ENCODE measurements at regions not wholly inside any gene's neighbourhood (a gene's known extent, or its start where the extent isn't known, plus 50 kb on each side); places are given as distances from the start of the nearest gene placed in this dataset.

DNA sequence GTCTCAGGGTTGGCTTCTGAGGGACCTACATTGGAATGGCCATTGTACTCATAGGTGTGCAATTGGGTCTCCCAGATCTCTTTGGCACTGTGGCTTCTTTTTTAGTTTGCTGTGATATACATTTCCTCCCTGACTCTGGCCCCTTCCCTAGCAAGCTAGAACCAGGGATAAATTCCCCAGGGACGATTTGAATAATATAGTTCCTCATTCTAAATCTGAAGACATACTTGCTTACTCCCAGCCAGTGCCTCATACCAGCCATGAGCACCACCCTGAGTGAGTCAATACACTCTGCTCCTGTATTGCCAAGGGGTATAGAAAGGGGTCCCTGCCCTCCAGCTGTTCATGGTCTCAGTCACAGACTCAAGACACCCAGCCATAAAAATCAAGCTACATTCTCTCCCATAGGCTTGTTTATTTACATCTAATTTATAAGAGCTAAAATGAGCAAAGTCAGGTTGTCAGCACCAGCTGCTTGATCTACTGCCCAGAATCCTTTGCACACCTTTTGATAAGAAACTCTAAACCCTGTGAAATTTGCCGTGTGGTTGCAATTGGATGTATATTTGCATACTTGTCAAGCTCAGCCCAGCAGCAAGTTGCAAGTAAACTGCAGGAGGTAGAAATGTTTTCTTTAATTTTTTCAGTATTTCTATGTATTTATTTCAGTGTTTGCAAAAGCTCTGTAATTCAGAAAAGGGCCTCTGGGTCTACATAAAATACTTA lies 219.9 kb upstream of the IRX1 start:
- TF ChIP-seq, protein P1, sequence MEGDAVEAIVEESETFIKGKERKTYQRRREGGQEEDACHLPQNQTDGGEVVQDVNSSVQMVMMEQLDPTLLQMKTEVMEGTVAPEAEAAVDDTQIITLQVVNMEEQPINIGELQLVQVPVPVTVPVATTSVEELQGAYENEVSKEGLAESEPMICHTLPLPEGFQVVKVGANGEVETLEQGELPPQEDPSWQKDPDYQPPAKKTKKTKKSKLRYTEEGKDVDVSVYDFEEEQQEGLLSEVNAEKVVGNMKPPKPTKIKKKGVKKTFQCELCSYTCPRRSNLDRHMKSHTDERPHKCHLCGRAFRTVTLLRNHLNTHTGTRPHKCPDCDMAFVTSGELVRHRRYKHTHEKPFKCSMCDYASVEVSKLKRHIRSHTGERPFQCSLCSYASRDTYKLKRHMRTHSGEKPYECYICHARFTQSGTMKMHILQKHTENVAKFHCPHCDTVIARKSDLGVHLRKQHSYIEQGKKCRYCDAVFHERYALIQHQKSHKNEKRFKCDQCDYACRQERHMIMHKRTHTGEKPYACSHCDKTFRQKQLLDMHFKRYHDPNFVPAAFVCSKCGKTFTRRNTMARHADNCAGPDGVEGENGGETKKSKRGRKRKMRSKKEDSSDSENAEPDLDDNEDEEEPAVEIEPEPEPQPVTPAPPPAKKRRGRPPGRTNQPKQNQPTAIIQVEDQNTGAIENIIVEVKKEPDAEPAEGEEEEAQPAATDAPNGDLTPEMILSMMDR (conservative IDR thresholded peaks at IDR 0.05; ENCODE audit: low read depth in 2 of 2): no peak
- TF ChIP-seq ZNF114 (CRISPR knock-in tag; IDR thresholded peaks at IDR 0.05): no peak
- TF ChIP-seq, protein P2, sequence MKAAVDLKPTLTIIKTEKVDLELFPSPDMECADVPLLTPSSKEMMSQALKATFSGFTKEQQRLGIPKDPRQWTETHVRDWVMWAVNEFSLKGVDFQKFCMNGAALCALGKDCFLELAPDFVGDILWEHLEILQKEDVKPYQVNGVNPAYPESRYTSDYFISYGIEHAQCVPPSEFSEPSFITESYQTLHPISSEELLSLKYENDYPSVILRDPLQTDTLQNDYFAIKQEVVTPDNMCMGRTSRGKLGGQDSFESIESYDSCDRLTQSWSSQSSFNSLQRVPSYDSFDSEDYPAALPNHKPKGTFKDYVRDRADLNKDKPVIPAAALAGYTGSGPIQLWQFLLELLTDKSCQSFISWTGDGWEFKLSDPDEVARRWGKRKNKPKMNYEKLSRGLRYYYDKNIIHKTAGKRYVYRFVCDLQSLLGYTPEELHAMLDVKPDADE (IDR thresholded peaks at IDR 0.05): no peak
- no peak for TF ChIP-seq CREB1 (CRISPR knock-in tag; IDR thresholded peaks at IDR 0.05; ENCODE audit: low read depth)
- no peak for TF ChIP-seq POLR2AphosphoS5 (IDR thresholded peaks at IDR 0.05; ENCODE audit: low read depth)
- TF ChIP-seq, protein P3, sequence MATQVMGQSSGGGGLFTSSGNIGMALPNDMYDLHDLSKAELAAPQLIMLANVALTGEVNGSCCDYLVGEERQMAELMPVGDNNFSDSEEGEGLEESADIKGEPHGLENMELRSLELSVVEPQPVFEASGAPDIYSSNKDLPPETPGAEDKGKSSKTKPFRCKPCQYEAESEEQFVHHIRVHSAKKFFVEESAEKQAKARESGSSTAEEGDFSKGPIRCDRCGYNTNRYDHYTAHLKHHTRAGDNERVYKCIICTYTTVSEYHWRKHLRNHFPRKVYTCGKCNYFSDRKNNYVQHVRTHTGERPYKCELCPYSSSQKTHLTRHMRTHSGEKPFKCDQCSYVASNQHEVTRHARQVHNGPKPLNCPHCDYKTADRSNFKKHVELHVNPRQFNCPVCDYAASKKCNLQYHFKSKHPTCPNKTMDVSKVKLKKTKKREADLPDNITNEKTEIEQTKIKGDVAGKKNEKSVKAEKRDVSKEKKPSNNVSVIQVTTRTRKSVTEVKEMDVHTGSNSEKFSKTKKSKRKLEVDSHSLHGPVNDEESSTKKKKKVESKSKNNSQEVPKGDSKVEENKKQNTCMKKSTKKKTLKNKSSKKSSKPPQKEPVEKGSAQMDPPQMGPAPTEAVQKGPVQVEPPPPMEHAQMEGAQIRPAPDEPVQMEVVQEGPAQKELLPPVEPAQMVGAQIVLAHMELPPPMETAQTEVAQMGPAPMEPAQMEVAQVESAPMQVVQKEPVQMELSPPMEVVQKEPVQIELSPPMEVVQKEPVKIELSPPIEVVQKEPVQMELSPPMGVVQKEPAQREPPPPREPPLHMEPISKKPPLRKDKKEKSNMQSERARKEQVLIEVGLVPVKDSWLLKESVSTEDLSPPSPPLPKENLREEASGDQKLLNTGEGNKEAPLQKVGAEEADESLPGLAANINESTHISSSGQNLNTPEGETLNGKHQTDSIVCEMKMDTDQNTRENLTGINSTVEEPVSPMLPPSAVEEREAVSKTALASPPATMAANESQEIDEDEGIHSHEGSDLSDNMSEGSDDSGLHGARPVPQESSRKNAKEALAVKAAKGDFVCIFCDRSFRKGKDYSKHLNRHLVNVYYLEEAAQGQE (IDR thresholded peaks at IDR 0.05; ENCODE audit: unreplicated experiment): no peak
- TF ChIP-seq JUNB (IDR thresholded peaks at IDR 0.05; ENCODE audit: unreplicated experiment): no peak
- TF ChIP-seq EZH2phosphoT487 (IDR thresholded peaks at IDR 0.05; ENCODE audit: unreplicated experiment): no peak
- TF ChIP-seq EZH2 (IDR thresholded peaks at IDR 0.05; ENCODE audit: low read depth, unreplicated experiment): no peak
